ENCODE measurements at regions not wholly inside any gene's neighbourhood (a gene's known extent, or its start where the extent isn't known, plus 50 kb on each side); places are given as distances from the start of the nearest gene placed in this dataset.
"Not testable (repeated sequence)": the region's sequence is repeated elsewhere in the genome, so short reads cannot be mapped to it uniquely, and the experiment has no call there.

- not testable (repeated sequence) for DNase-seq (ENCODE audit: low spot score)
Measured at GRCh38 chr5:119299242-119299614, 56.6 kb upstream of the TNFAIP8 start.

GRCh38 chr5:119299615-119300310 is 56.1 kb upstream of the TNFAIP8 start:
- DNase-seq (ENCODE audit: low spot score) = peak; percentile 87

DNA sequence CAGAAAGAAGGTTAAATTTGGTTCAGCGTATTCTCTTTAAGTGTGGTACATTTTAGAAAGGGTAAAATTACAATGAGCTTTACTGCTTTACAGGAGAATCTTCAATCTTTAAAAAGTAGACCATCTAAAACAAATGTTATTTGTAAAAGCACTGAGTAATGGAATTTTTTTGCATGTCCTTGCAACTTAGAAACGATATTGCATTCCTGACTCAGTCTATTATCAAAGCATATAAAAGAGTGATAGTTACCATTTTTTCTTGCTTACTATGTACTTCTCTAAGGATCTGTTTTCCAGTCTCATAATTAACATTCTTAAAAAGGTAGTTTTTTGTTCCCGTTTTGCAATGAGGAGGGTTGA is 55.5 kb upstream of the TNFAIP8 start:
- DNase-seq (ENCODE audit: low spot score) = no peak

DNA sequence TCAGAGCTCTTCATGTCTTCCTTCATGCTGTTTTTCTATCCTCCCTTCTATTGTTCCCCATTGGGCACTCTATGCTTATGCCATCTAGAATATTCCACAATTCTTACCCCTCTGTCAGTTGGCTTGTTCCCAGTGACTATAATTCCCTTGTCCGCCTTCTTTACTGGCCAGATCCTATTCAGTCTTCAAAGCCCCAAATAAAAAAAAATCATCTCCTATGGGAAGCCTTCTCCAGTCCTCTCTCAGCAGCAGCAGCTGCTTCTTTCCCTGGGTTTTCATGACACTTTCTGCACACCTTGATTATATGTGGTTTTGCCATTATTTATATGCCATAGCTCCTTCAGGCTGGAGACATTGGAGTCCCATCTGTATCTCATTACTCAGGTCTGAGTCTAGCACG is 54.6 kb upstream of the TNFAIP8 start:
- no peak for DNase-seq (ENCODE audit: low spot score)

DNA sequence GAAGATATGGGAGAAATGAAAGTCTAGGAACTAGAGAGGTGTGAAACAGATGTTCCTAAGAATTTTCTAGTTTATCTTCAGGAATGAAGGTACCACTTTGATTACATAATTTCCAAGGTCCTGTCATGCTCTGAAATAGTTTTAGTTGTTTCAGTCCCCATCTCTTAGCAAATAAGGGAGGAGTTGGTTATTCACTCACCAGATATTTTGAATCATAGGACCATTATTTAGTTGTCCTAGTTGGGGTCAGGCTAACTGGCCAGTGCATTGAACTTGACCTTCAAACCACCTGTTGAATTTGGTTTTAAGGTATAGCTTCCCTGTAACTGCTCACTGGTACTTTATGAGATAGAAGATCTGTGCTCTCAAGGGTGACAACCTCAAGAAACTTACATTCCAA is 53.9 kb upstream of the TNFAIP8 start:
- DNase-seq (ENCODE audit: low spot score) = no peak

DNA sequence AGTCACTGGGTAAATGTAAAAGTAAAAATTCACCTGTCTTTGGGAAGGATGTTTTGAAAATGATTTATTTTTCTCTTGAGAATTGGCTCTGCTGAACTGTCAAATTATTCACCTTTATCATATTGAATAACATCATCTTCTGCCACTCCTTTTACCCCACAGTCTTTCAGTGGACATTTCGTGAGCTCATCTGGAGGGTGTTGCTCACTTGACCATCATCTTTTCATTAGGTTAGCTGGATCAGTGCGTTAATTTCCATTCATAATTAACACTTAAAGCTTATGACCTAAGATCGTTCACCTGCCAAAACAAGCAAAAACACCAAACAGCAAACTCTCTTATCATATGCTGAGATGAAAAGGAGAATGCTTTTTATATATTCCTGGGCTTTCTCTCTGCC is 53.4 kb upstream of the TNFAIP8 start:
- no peak for DNase-seq (ENCODE audit: low spot score)

DNA sequence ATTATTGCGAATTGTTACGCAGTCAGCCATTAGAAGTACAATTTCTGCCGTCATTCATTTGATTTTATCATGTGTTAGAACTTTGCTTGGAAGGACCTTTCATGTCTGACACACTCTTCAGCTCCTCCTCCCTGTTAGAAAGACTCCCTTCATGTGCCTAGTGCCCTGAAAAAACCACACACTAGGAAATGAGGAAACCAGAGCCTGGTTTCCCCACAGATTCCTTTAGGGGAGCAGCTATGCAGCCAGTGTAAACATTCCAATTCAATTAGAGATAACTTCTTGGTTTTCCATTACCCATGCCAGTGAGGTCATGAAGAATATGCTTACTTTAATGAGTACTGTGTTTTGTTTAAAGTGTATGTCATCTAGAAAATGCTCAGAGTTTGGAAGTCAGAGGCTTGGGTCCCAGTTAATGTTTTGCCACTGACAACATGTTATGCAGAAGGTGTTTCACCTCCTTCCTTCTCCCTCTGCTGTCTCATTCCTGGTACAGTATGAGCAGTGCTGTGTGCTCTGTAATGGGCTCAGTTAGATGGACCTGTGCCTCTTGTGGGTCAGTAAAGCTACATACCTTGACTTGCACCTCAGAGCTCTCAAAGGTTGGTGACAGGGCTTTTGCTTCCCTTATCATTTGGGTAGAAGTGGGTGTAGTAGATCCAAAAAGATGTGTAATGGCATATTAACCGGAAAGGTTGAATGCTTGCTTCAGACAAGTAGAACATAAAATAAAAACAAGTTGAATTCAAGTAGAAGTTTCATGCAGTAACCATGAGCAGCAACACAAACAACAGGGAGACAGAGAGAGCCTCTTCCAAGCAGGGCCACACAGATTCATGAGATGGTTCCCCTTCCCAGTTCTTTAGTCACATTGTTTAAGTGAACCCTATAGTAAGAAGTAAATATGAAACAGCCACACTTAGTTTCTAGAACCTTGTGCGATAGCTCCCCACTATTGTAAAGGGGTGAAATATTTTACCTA is 52.6 kb upstream of the TNFAIP8 start:
- no peak for DNase-seq (ENCODE audit: low spot score)

DNA sequence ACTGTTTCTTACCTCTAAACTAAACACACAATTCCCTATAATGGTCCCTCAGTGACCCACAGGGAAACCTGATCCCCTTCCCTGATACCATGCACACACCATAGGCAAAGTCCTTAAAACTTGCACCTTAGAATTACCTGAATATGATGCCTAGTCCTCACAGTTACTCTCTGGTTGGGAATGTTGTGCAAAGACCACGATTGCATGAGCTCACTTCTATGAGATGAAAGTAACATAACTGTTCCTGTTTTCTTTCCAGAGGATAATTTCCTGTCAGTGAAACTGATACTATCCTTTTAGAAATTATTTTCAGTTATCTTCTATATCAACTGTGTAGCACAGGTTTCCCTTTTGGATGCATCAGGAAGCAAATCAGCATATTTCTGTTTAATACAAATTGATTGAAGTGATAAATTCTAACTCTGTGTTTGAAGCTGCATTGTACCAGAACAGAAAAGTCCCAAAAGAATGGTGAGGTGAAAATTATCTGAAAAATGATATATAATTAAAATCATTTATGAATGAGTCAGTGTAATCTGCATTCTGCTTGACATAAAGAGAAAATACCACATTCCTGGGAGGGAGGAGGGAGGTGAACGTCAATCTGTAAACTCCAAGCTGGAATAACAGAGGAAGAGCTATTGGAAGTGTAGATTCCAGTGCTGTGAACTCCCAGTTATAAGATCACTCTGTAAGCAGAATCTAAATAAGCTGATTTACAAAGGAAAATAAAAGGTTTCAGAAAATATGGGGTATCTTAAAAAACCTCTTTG is 51.2 kb upstream of the TNFAIP8 start:
- no peak for DNase-seq (ENCODE audit: low spot score)
